PC-9 (cell line): ENCODE measurements at regions not wholly inside any gene's neighbourhood (a gene's known extent, or its start where the extent isn't known, plus 50 kb on each side); places are given as distances from the start of the nearest gene placed in this dataset.
"Not testable (repeated sequence)": the region's sequence is repeated elsewhere in the genome, so short reads cannot be mapped to it uniquely, and the experiment has no call there.

ENCODE experiments used
- EZH2 ChIP-seq: fragments of 200-600 bp; sonication (generic); IDR thresholded peaks from 2 replicates; pipeline ENCODE4 v1.8.0; 2017; ENCODE audit warnings: antibody characterized with exemption, low read depth
- TF ChIP-seq, protein P1 (sequence below): fragments of 200-600 bp; sonication (generic); conservative IDR thresholded peaks from 2 replicates; pipeline ENCODE4 v1.6.1; 2017; ENCODE audit warnings: mixed run types, antibody characterized with exemption, mild to moderate bottlenecking, moderate library complexity

GRCh38 chr22:16654336-16654735 lies 61.7 kb upstream of the CCT8L2 start:
- TF ChIP-seq, protein P1, sequence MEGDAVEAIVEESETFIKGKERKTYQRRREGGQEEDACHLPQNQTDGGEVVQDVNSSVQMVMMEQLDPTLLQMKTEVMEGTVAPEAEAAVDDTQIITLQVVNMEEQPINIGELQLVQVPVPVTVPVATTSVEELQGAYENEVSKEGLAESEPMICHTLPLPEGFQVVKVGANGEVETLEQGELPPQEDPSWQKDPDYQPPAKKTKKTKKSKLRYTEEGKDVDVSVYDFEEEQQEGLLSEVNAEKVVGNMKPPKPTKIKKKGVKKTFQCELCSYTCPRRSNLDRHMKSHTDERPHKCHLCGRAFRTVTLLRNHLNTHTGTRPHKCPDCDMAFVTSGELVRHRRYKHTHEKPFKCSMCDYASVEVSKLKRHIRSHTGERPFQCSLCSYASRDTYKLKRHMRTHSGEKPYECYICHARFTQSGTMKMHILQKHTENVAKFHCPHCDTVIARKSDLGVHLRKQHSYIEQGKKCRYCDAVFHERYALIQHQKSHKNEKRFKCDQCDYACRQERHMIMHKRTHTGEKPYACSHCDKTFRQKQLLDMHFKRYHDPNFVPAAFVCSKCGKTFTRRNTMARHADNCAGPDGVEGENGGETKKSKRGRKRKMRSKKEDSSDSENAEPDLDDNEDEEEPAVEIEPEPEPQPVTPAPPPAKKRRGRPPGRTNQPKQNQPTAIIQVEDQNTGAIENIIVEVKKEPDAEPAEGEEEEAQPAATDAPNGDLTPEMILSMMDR, result not testable (repeated sequence)
- not testable (repeated sequence) for TF ChIP-seq EZH2
